ENCODE measurements at regions not wholly inside any gene's neighbourhood (a gene's known extent, or its start where the extent isn't known, plus 50 kb on each side); places are given as distances from the start of the nearest gene placed in this dataset.

- TF ChIP-seq CTCF (conservative IDR thresholded peaks at IDR 0.05; ENCODE audit: low read depth, low read length), result no peak
- H3K9ac ChIP-seq, result no peak overlapping the region
- no peaks in the 10 kb centered on the region for H3K36me3 ChIP-seq (ENCODE audit: insufficient read depth)
- H4K20me1 ChIP-seq (ENCODE audit: insufficient read depth), result no peaks in the 10 kb centered on the region
- H3K27me3 ChIP-seq (ENCODE audit: insufficient read depth, low read depth), result no peaks in the 10 kb centered on the region
- no peak overlapping the region for H2AFZ ChIP-seq (ENCODE audit: low read depth)
- no peak overlapping the region for H3K27ac ChIP-seq
- no peak overlapping the region for H3K4me3 ChIP-seq (IDR thresholded peaks at IDR 0.05; ENCODE audit: insufficient read depth, low read depth, low read length)
- no peak overlapping the region for H3K4me2 ChIP-seq
- no peaks in the 10 kb centered on the region for H3K79me2 ChIP-seq (ENCODE audit: insufficient read depth, low read depth)
- H3K4me1 ChIP-seq (ENCODE audit: low read depth, poor library complexity, severe bottlenecking), result no peaks in the 10 kb centered on the region
These were observed 1296.9 kb upstream of the SEL1L start for GRCh38 chr14:82830596-82830995.

GRCh38 chr14:82836256-82836950 is 1302.8 kb upstream of the SEL1L start:
- Histone ChIP-seq H3K27ac (no peak overlapping the region), H3K4me3 (IDR thresholded peaks at IDR 0.05; ENCODE audit: insufficient read depth, low read depth, low read length) (no peak overlapping the region), H2AFZ (ENCODE audit: low read depth) (no peak overlapping the region), H3K4me1 (ENCODE audit: low read depth, poor library complexity, severe bottlenecking) (no peaks in the 10 kb centered on the region), H3K4me2 (no peak overlapping the region), H3K79me2 (ENCODE audit: insufficient read depth, low read depth) (no peaks in the 10 kb centered on the region), H4K20me1 (ENCODE audit: insufficient read depth) (no peaks in the 10 kb centered on the region), H3K9ac (no peak overlapping the region), H3K36me3 (ENCODE audit: insufficient read depth) (no peaks in the 10 kb centered on the region), H3K27me3 (ENCODE audit: insufficient read depth, low read depth) (no peaks in the 10 kb centered on the region)
- TF ChIP-seq CTCF (conservative IDR thresholded peaks at IDR 0.05; ENCODE audit: low read depth, low read length), result no peak

- H3K79me2 ChIP-seq (ENCODE audit: insufficient read depth, low read depth), result no peaks in the 10 kb centered on the region
- no peaks in the 10 kb centered on the region for H4K20me1 ChIP-seq (ENCODE audit: insufficient read depth)
- no peak overlapping the region for H2AFZ ChIP-seq (ENCODE audit: low read depth)
- H3K4me2 ChIP-seq, result no peak overlapping the region
- no peaks in the 10 kb centered on the region for H3K36me3 ChIP-seq (ENCODE audit: insufficient read depth)
- no peak overlapping the region for H3K9ac ChIP-seq
- H3K27me3 ChIP-seq (ENCODE audit: insufficient read depth, low read depth), result no peaks in the 10 kb centered on the region
- no peaks in the 10 kb centered on the region for H3K4me1 ChIP-seq (ENCODE audit: low read depth, poor library complexity, severe bottlenecking)
- TF ChIP-seq CTCF (conservative IDR thresholded peaks at IDR 0.05; ENCODE audit: low read depth, low read length), result no peak
- no peak overlapping the region for H3K27ac ChIP-seq
- no peak overlapping the region for H3K4me3 ChIP-seq (IDR thresholded peaks at IDR 0.05; ENCODE audit: insufficient read depth, low read depth, low read length)
These were observed 1304.0 kb upstream of the SEL1L start for GRCh38 chr14:82837611-82838140.

- Histone ChIP-seq H3K79me2 (ENCODE audit: insufficient read depth, low read depth) (no peaks in the 10 kb centered on the region), H2AFZ (ENCODE audit: low read depth) (no peak overlapping the region), H3K27me3 (ENCODE audit: insufficient read depth, low read depth) (no peaks in the 10 kb centered on the region), H3K27ac (no peak overlapping the region), H3K4me1 (ENCODE audit: low read depth, poor library complexity, severe bottlenecking) (no peaks in the 10 kb centered on the region), H3K36me3 (ENCODE audit: insufficient read depth) (no peaks in the 10 kb centered on the region), H3K4me3 (IDR thresholded peaks at IDR 0.05; ENCODE audit: insufficient read depth, low read depth, low read length) (no peak overlapping the region), H3K4me2 (no peak overlapping the region), H4K20me1 (ENCODE audit: insufficient read depth) (no peaks in the 10 kb centered on the region), H3K9ac (no peak overlapping the region)
- no peak for TF ChIP-seq CTCF (conservative IDR thresholded peaks at IDR 0.05; ENCODE audit: low read depth, low read length)
These were observed 1316.9 kb upstream of the SEL1L start for GRCh38 chr14:82850576-82850975.
